OCI-LY3 (cell line): ENCODE measurements at regions not wholly inside any gene's neighbourhood (a gene's known extent, or its start where the extent isn't known, plus 50 kb on each side); places are given as distances from the start of the nearest gene placed in this dataset.

ENCODE experiments used
- EZH2phosphoT487 ChIP-seq: fragments of 200-600 bp; shearing (Covaris generic); IDR thresholded peaks from 2 replicates; pipeline ENCODE4 v1.6.1; 2018; ENCODE audit warnings: antibody characterized with exemption, mixed run types, low read depth
- TF ChIP-seq, protein P1 (sequence below): fragments of 200-600, 300-600 bp; sonication (generic); IDR thresholded peaks from 2 replicates; pipeline ENCODE4 v1.5.1; 2014; ENCODE audit warnings: antibody characterized with exemption, low read length, low read depth

DNA sequence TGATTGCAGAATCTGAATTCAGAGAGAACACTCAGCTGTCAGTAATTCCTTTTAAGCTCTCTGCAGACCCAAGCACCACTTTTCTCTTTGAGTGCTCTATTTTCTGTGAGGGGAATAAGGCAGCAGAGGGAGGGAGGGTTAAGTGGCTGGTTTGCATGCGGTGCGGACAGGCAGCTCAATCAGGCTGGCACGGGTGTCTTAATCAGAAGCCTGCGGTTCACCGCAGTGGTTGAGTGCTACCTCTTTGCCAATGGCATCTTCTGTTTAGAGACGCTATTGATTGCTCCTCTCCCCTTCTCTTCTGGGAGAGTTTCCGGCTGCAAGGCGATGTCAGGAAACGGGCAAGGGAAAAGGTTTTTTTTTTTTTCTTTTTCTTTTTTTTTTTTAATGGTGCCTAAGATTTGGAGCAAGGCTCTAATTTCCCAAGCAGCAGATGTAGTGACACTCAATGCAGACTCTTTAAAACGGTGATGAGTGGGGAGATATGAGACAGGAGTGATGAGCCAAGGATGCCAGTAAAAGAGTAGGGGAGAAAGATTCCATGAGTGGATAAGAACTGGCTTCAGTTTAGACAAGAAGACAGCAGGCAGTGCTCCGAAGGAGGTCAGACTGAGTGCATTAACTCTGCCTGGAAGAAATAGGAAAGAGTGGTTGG lies 533.7 kb upstream of the SEL1L start:
- TF ChIP-seq, protein P1, sequence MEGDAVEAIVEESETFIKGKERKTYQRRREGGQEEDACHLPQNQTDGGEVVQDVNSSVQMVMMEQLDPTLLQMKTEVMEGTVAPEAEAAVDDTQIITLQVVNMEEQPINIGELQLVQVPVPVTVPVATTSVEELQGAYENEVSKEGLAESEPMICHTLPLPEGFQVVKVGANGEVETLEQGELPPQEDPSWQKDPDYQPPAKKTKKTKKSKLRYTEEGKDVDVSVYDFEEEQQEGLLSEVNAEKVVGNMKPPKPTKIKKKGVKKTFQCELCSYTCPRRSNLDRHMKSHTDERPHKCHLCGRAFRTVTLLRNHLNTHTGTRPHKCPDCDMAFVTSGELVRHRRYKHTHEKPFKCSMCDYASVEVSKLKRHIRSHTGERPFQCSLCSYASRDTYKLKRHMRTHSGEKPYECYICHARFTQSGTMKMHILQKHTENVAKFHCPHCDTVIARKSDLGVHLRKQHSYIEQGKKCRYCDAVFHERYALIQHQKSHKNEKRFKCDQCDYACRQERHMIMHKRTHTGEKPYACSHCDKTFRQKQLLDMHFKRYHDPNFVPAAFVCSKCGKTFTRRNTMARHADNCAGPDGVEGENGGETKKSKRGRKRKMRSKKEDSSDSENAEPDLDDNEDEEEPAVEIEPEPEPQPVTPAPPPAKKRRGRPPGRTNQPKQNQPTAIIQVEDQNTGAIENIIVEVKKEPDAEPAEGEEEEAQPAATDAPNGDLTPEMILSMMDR = no peak
- TF ChIP-seq EZH2phosphoT487 = no peak
